T47D (cell line): ENCODE measurements at regions not wholly inside any gene's neighbourhood (a gene's known extent, or its start where the extent isn't known, plus 50 kb on each side); places are given as distances from the start of the nearest gene placed in this dataset.
A peak's percentile ranks its signal among the peaks of the same experiment; 100 is the strongest.

ENCODE experiments used
- DNase-seq, 2 experiments: peaks; one replicate each; pipeline versions ENCODE4 v3.0.0 to v3.0.0-alpha.2; 2011 to 2012; ENCODE audit warnings: low read depth in 1 of 2, low spot score in 1 of 2
- JUND ChIP-seq: IDR thresholded peaks from 2 replicates; pipeline ENCODE4 v1.6.1; 2012; ENCODE audit warnings: low read depth
- in situ Hi-C: cut with HindIII; loops from 2 replicates; pipeline ENCODE4 v1.10.0; 2016; ENCODE audit warnings: low sequenced_read_pairs, low pct_unique_long_range_greater_than_20kb

GRCh38 chr10:111209692-111210091 is 132.9 kb downstream of the ADRA2A start:
- in situ Hi-C loops = no loop called here
- DNase-seq = no peak
- TF ChIP-seq JUND = no peak

- in situ Hi-C loops = no loop called here
- no peak for DNase-seq
- no peak for TF ChIP-seq JUND
Measured at GRCh38 chr10:111211241-111211640, 134.4 kb downstream of the ADRA2A start.

GRCh38 chr10:111211706-111212105 is 134.9 kb downstream of the ADRA2A start:
- TF ChIP-seq JUND = no peak
- in situ Hi-C loops = no loop called here
- DNase-seq = peak in 1 of 2 experiments; percentile 55

- TF ChIP-seq JUND = no peak
- in situ Hi-C loops = no loop called here
- DNase-seq = no peak
Measured at GRCh38 chr10:111221682-111222480, 145.1 kb downstream of the ADRA2A start.

- in situ Hi-C loops = no loop called here
- TF ChIP-seq JUND = no peak
- no peak for DNase-seq
Measured at GRCh38 chr10:111222961-111223360, 146.1 kb downstream of the ADRA2A start.

GRCh38 chr10:111231779-111232178 is 154.9 kb downstream of the ADRA2A start:
- no peak for TF ChIP-seq JUND
- in situ Hi-C loops = no loop called here
- DNase-seq = peak in 1 of 2 experiments; percentile 9

- in situ Hi-C loops = no loop called here
- DNase-seq = peak; percentile 12 to 67
- no peak for TF ChIP-seq JUND
Measured at GRCh38 chr10:111233439-111233838, 156.6 kb downstream of the ADRA2A start.

GRCh38 chr10:111234234-111234913 is 157.5 kb downstream of the ADRA2A start:
- in situ Hi-C loops = no loop called here
- no peak for DNase-seq
- no peak for TF ChIP-seq JUND

GRCh38 chr10:111234914-111235302 is 158.1 kb downstream of the ADRA2A start:
- no peak for TF ChIP-seq JUND
- in situ Hi-C loops = no loop called here

GRCh38 chr10:111240348-111240747 is 163.5 kb downstream of the ADRA2A start:
- no peak for DNase-seq
- no peak for TF ChIP-seq JUND
- in situ Hi-C loops = no loop called here

More at GRCh38 chr10:111234914-111235302, 158.1 kb downstream of the ADRA2A start:
- no peak for DNase-seq

GRCh38 chr10:111243126-111243525 is 166.3 kb downstream of the ADRA2A start:
- DNase-seq = no peak
- in situ Hi-C loops = no loop called here
- no peak for TF ChIP-seq JUND

- TF ChIP-seq JUND = no peak
- in situ Hi-C loops = no loop called here
- no peak for DNase-seq
Measured at GRCh38 chr10:111246136-111246535, 169.3 kb downstream of the ADRA2A start.

GRCh38 chr10:111246814-111247452 is 170.1 kb downstream of the ADRA2A start:
- no peak for TF ChIP-seq JUND
- in situ Hi-C loops = no loop called here
- no peak for DNase-seq
